22Rv1 (cell line): ENCODE measurements at regions not wholly inside any gene's neighbourhood (a gene's known extent, or its start where the extent isn't known, plus 50 kb on each side); places are given as distances from the start of the nearest gene placed in this dataset.
"Not testable (repeated sequence)": the region's sequence is repeated elsewhere in the genome, so short reads cannot be mapped to it uniquely, and the experiment has no call there.

ENCODE experiments used
- H3K27ac ChIP-seq: fragments of 450-650 bp; 2 replicates; pipeline ENCODE4 v1.5.1; 2017
- ZFX ChIP-seq: fragments of 450-650 bp; IDR thresholded peaks from 2 replicates; pipeline ENCODE4 v1.6.1; 2017; ENCODE audit warnings: antibody characterized with exemption, borderline replicate concordance
- TF ChIP-seq, protein P1 (sequence below): fragments of 450-650 bp; IDR thresholded peaks from 2 replicates; pipeline ENCODE4 v1.5.1; 2017; ENCODE audit warnings: mild to moderate bottlenecking

- H3K27ac ChIP-seq, result no peak overlapping the region
- TF ChIP-seq ZFX, result no peak
- TF ChIP-seq, protein P1, sequence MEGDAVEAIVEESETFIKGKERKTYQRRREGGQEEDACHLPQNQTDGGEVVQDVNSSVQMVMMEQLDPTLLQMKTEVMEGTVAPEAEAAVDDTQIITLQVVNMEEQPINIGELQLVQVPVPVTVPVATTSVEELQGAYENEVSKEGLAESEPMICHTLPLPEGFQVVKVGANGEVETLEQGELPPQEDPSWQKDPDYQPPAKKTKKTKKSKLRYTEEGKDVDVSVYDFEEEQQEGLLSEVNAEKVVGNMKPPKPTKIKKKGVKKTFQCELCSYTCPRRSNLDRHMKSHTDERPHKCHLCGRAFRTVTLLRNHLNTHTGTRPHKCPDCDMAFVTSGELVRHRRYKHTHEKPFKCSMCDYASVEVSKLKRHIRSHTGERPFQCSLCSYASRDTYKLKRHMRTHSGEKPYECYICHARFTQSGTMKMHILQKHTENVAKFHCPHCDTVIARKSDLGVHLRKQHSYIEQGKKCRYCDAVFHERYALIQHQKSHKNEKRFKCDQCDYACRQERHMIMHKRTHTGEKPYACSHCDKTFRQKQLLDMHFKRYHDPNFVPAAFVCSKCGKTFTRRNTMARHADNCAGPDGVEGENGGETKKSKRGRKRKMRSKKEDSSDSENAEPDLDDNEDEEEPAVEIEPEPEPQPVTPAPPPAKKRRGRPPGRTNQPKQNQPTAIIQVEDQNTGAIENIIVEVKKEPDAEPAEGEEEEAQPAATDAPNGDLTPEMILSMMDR, result no peak
Measured at GRCh38 chr15:77895742-77896141, 181.8 kb downstream of the TBC1D2B start.

GRCh38 chr15:77895145-77895544 lies 182.4 kb downstream of the TBC1D2B start:
- H3K27ac ChIP-seq, result not testable (repeated sequence)

DNA sequence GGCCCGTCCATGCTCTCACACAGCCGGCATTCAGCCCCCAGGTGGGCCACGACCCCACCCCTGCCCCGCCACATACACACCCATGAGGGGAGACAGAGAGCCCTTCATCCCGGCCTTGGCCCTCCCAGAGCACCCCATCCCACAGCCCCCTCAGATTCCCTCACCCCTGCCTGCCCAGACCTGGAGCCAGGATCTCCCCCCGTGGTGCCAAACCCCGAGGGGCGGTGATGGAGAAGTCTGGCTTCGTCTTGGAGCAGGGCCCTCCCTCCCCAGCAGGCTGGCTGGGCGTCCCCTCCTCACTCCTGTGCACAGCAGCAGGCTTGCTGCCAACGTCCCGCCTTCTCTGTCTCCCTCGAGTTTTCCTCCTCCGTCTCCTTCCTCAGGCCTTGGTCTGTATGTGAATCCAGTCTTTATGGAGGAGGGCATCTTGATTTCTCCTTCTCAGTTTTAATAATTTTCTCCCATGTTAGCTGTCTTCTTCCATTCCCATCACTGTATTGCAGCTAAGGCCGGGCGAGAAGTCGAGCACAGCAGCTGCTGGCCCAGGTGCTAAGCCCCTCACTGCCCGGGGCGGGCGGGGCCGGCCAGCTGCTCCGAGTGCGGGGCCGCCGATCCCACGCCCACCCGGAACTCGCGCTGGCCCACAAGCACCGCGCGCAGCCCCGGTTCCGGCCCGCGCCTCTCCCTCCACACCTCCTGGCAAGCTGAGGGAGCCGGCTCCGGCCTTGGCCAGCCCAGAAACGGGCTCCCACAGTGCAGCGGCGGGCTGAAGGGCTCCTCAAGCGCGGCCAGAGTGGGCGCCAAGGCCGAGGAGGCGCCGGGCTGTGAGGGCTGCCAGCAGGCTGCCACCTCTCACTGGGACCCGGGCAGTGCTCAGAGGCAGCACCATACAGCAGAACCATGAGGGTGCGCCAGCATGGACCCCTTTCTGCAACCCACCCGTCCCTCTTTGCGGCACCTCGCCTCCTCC lies 183.6 kb downstream of the TBC1D2B start:
- H3K27ac ChIP-seq, result not testable (repeated sequence)

DNA sequence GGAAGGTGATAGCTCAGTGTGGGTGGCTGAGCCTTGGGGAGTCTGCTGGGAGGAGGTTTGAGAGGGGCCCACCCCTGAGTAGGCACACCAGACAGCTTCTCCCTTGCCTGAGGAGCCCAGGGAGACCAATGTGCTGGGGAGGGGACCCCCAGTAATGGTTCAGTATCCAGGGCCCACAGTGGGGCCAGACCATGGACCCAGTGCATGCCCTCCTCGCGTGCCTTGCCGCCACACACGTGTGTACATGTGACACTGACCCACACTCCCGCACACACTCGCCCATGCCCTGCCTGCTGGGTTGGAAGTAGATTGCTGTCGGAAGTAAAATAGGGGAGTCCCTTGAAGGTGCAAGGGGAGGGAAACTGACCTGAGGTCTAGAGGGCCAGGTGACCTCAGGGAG lies 184.3 kb downstream of the TBC1D2B start:
- H3K27ac ChIP-seq, result not testable (repeated sequence)

- TF ChIP-seq, protein P1, result no peak
- no peak for TF ChIP-seq ZFX
- H3K27ac ChIP-seq, result no peak overlapping the region
Measured at GRCh38 chr15:77892335-77892734, 185.2 kb downstream of the TBC1D2B start.

DNA sequence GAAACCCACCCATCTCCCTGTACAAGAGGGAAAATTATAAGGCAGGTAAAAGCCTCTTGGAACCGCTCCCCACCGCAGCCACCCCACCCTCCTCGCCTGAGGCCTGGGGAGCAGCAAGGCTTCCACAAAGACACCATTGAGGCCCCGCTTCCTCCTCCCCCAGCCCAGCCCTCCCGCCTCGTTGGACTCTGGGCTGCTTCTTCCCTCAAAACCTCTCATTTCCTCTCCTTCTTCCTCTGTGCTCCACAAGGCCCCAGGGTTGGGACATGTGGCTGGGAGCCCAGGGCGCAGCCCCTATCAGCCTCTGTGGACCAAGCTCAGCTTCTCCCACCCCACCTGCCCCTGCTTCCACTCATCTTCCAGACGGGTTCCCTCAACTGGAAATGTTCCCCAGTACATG lies 185.6 kb downstream of the TBC1D2B start:
- H3K27ac ChIP-seq, result not testable (repeated sequence)

DNA sequence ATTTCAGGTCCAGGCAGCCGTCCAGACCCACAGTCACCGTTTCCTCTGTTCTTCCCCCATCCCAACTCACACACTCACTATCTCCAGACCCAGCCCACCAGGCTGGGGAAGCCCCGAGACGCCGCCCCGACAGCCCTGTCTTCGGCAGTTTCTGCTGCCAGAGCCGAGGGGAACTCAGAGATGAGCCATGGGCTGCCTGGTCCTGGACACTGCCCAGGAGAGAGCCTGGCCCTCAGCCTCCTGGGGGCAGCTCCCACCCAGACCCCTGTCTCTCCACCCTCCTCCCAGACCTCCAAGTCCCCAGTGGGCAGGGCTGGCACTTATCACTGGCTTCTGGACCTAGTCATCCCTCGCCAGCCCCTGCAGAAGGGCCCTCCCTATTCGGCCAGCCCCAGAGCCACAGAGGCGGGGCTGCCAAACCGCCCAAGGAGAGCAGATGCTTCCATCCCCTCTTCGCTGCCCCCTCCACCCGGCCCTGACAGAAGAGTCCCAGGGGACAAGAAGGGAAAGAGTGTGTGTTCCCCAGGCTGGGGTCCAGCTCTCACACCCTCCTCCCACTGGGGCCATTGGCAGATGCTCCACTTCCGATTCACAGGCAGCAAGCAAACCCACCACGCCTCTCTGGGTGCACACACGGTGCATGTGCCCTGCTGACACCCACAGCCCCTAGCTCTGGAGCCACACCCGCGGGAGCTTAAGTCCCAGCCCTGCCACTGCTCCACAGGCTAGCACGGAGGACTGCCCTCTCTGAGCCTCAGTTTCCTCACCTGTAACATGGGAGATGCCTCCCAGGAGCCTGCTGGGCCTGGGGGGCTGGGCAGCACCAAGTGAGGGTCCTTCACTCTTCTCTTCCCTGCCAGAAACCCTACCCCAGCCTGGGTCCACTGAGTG lies 186.4 kb downstream of the TBC1D2B start:
- not testable (repeated sequence) for H3K27ac ChIP-seq

DNA sequence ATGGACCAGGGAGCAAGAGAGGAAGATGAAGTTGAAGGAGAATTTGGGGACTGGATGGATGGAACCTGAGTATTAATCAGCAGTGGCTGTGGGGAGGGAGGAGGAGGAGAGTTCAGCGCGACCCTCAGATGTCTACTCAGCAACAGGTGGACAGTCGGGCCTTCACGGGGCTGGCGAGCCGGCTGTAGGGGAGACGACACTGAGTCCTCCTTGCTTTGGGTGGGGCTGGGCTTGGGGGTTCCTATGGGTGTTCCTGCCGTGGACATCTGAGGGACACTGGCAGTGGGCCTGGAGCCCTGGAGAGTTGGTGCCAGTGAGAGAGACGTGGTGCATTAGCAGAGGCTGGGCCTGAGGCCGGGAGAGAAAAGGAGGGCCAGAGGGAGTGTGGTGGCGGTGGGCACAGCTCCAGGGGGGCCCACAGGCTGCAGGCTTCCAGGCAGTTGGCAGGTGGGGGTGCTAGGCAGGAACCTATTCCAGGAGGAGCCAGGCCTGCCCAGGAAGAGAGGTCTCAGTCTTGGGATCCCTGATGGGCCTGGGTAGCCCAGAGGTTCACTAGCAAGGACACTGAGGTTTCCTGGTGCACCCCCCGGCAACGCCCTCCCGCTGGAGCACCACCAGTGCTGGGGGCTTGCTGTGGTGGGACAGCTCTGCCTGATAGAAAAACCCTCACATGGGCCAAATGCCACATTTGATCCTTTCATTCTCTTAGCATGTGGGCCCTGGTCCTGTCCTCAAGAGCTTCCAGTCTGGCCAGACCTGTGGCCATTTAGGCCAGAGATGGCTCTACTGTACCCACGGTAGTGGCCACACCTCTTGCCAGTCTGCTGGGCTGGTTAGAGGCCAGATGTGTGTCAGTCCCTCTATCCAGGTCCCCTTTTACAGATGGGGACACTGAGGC lies 187.4 kb downstream of the TBC1D2B start:
- H3K27ac ChIP-seq, result not testable (repeated sequence)

- TF ChIP-seq, protein P1, result no peak
- TF ChIP-seq ZFX, result no peak
- no peak overlapping the region for H3K27ac ChIP-seq
Measured at GRCh38 chr15:77889009-77889806, 188.3 kb downstream of the TBC1D2B start.

- H3K27ac ChIP-seq, result not testable (repeated sequence)
Measured at GRCh38 chr15:77887563-77888429, 189.7 kb downstream of the TBC1D2B start.
